Smooth muscle cell (in vitro differentiated cells): ENCODE measurements at regions not wholly inside any gene's neighbourhood (a gene's known extent, or its start where the extent isn't known, plus 50 kb on each side); places are given as distances from the start of the nearest gene placed in this dataset.

ENCODE experiments used
- DNase-seq: peaks from one replicate; lab custom pipeline; 2025; ENCODE audit not compliant: unreplicated experiment; lab: John Stamatoyannopoulos, UW
- H2AFZ ChIP-seq: fragments of 200-600 bp; sonication (generic); 2 replicates; pipeline ENCODE4 v1.6.0; 2016; ENCODE audit warnings: antibody characterized with exemption, low read depth, mild to moderate bottlenecking
- H3F3A ChIP-seq: fragments of 200-600 bp; sonication (generic); 2 replicates; pipeline ENCODE4 v1.6.0; 2017; ENCODE audit warnings: antibody characterized with exemption, low read depth
- H3K27ac ChIP-seq: fragments of 200-600 bp; sonication (generic); 2 replicates; pipeline ENCODE4 v1.5.1; 2016; ENCODE audit warnings: low read depth, mild to moderate bottlenecking
- H3K27me3 ChIP-seq: fragments of 200-600 bp; sonication (generic); 2 replicates; pipeline ENCODE4 v1.6.1; 2016; ENCODE audit warnings: low read depth, mild to moderate bottlenecking
- H3K36me3 ChIP-seq: fragments of 200-600 bp; sonication (generic); 2 replicates; pipeline ENCODE4 v1.5.1; 2016; ENCODE audit warnings: low read depth
- H3K4me1 ChIP-seq: fragments of 200-600 bp; sonication (generic); 2 replicates; pipeline ENCODE4 v1.5.1; 2016; ENCODE audit warnings: low read depth
- H3K4me2 ChIP-seq: fragments of 200-600 bp; sonication (generic); 2 replicates; pipeline ENCODE4 v1.6.0; 2016; ENCODE audit warnings: mild to moderate bottlenecking
- H3K4me3 ChIP-seq: fragments of 200-600 bp; sonication (generic); 2 replicates; pipeline ENCODE4 v1.5.1; 2016; ENCODE audit warnings: mild to moderate bottlenecking
- H3K79me2 ChIP-seq: fragments of 200-600 bp; sonication (generic); 2 replicates; pipeline ENCODE4 v1.6.0; 2016; ENCODE audit warnings: low read depth, mild to moderate bottlenecking
- H3K9ac ChIP-seq: fragments of 200-600 bp; sonication (generic); 2 replicates; pipeline ENCODE4 v1.6.0; 2016; ENCODE audit warnings: low read depth
- H3K9me3 ChIP-seq: fragments of 200-600 bp; sonication (generic); replicated peaks from 2 replicates; pipeline ENCODE4 v1.5.1; 2016; ENCODE audit warnings: low read depth
- H4K20me1 ChIP-seq: fragments of 200-600 bp; sonication (generic); 2 replicates; pipeline ENCODE4 v1.6.0; 2016; ENCODE audit warnings: low read depth
- WGBS: methylation state at CpG from one replicate; pipeline ENCODE4 v1.1.7; 2016; ENCODE audit warnings: low lambda C conversion rate; 5-methylcytosine and 5-hydroxymethylcytosine counted together
- TF ChIP-seq, protein P1 (sequence below): fragments of 200-600 bp; sonication (generic); IDR thresholded peaks from 2 replicates; pipeline ENCODE4 v1.5.1; 2017; ENCODE audit warnings: borderline replicate concordance, mild to moderate bottlenecking, antibody characterized with exemption; ENCODE audit not compliant: insufficient read depth, poor library complexity, severe bottlenecking

DNA sequence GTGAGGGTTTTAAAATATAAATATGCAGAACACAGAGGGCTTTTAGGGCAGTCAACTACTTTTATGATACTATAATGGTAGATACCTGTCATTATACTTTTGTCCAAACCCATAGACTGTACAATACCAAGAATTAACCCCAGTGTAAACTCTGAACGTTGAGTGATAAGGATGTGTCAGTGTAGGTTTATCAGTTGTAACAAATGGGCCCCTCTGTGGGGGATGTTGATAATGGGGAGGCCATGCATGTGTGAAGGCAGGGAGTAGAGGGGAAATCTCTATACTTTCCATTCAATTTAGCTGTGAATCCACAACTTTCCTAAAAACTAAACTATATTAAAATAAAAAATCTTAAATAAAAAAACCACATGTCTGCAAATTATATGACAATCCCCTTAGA is 193.5 kb upstream of the CAMK1G start:
- no peaks in the 10 kb centered on the region for H3K36me3 ChIP-seq
- DNase-seq = no peak
- H4K20me1 ChIP-seq = no peaks in the 10 kb centered on the region
- 68% methylated on average over 1 of the region's 1 CpG for WGBS
- H3K4me3 ChIP-seq = no peak overlapping the region
- H3K4me2 ChIP-seq = no peak overlapping the region
- TF ChIP-seq, protein P1, sequence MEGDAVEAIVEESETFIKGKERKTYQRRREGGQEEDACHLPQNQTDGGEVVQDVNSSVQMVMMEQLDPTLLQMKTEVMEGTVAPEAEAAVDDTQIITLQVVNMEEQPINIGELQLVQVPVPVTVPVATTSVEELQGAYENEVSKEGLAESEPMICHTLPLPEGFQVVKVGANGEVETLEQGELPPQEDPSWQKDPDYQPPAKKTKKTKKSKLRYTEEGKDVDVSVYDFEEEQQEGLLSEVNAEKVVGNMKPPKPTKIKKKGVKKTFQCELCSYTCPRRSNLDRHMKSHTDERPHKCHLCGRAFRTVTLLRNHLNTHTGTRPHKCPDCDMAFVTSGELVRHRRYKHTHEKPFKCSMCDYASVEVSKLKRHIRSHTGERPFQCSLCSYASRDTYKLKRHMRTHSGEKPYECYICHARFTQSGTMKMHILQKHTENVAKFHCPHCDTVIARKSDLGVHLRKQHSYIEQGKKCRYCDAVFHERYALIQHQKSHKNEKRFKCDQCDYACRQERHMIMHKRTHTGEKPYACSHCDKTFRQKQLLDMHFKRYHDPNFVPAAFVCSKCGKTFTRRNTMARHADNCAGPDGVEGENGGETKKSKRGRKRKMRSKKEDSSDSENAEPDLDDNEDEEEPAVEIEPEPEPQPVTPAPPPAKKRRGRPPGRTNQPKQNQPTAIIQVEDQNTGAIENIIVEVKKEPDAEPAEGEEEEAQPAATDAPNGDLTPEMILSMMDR = no peak
- no peaks in the 10 kb centered on the region for H3K79me2 ChIP-seq
- peaks cover 4% of the 10 kb centered on the region for H3K4me1 ChIP-seq
- H3F3A ChIP-seq = no peaks in the 10 kb centered on the region
- no peaks in the 10 kb centered on the region for H3K9me3 ChIP-seq
- no peak overlapping the region for H3K27ac ChIP-seq
- H3K9ac ChIP-seq = no peak overlapping the region
- H3K27me3 ChIP-seq = no peaks in the 10 kb centered on the region
- H2AFZ ChIP-seq = no peak overlapping the region

DNA sequence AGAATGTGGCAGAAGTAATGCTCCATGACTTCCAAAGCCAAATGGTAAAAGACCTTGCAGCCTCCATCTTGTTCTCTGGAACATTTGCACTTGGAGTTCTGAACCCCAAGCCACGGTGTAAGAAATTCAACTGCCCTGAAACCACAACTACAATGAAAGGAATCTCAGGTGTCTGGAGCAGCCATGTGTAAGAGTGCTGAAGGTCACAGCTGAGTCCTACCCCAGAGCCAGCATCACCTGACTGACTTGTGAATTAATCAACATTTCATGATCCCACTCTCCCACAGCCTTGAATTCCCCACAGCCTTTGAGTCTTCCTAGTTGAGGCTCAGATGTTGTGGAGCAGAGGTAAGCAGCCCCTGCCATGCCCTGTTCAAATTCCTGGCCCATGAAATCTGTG is 192.8 kb upstream of the CAMK1G start:
- 81% methylated on average over 1 of the region's 1 CpG for WGBS
- Histone ChIP-seq H3K27me3 (no peaks in the 10 kb centered on the region), H3K4me3 (no peak overlapping the region), H3K36me3 (no peaks in the 10 kb centered on the region), H3K79me2 (no peaks in the 10 kb centered on the region), H3K9ac (no peak overlapping the region), H2AFZ (no peak overlapping the region), H4K20me1 (no peaks in the 10 kb centered on the region), H3K4me1 (peaks cover 4% of the 10 kb centered on the region), H3K9me3 (no peaks in the 10 kb centered on the region), H3K27ac (no peak overlapping the region), H3K4me2 (no peak overlapping the region), H3F3A (no peaks in the 10 kb centered on the region)
- no peak for DNase-seq
- TF ChIP-seq, protein P1 = no peak

DNA sequence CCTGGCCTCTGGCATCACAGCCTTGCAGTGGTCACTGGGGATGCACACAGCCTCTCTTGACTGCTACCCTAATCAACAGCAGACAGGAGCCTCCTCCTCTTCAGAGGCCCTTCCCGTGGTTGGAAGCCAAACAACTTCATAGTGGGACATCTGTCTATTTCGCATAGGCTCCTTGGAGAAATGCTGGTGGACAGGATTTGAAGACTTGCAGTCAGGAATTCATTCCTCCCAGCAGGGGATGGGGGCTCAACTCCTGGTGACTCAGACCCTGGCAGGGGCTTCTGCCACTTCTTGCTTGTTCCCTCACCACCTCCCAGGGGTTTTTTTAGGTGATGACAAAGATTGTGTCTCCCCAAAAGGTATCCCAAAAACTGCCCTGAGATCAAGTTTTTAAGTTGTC is 191.7 kb upstream of the CAMK1G start:
- no peak for DNase-seq
- Histone ChIP-seq H4K20me1 (no peaks in the 10 kb centered on the region), H3K9me3 (no peaks in the 10 kb centered on the region), H2AFZ (no peak overlapping the region), H3K4me3 (no peak overlapping the region), H3F3A (no peaks in the 10 kb centered on the region), H3K79me2 (no peaks in the 10 kb centered on the region), H3K9ac (no peak overlapping the region), H3K27ac (no peak overlapping the region), H3K4me1 (peaks cover 4% of the 10 kb centered on the region), H3K27me3 (no peaks in the 10 kb centered on the region), H3K36me3 (no peaks in the 10 kb centered on the region), H3K4me2 (no peak overlapping the region)
- TF ChIP-seq, protein P1 = no peak
- WGBS = 56% methylated on average over 2 of the region's 2 CpGs

DNA sequence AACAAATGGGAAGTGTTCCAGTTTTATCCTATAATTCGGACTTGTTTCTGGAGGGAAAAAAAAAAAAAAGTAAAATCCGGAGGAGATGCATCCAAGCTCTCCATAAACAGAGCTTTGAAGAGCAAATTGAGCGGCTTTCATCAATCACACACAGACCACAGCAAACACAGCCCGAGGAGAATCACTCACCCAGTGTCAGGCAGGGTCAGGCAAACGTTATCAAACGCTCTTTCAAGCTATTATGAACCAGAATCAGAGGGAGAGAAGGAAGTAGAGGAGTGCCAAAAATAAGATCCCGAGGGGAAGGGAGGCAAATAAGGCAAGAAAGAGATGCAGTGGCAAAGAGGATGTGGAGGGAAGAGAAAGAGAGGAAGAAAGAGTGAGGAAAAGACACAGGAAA is 188.3 kb upstream of the CAMK1G start:
- Histone ChIP-seq H3K27ac (no peak overlapping the region), H4K20me1 (no peaks in the 10 kb centered on the region), H3K4me1 (peaks cover 8% of the 10 kb centered on the region), H3K9me3 (no peaks in the 10 kb centered on the region), H3K79me2 (no peaks in the 10 kb centered on the region), H3K36me3 (no peaks in the 10 kb centered on the region), H3K27me3 (no peaks in the 10 kb centered on the region), H2AFZ (peak overlapping the region; percentile 62), H3K9ac (no peak overlapping the region), H3K4me2 (no peak overlapping the region), H3F3A (no peaks in the 10 kb centered on the region), H3K4me3 (no peak overlapping the region)
- no peak for DNase-seq
- 25% methylated on average over 7 of the region's 7 CpGs for WGBS
- TF ChIP-seq, protein P1 = no peak
